NCI-H69 (cell line): ENCODE measurements at regions not wholly inside any gene's neighbourhood (a gene's known extent, or its start where the extent isn't known, plus 50 kb on each side); places are given as distances from the start of the nearest gene placed in this dataset.

Source experiments
- DNase-seq: peaks from one replicate; lab custom pipeline; 2025; lab: John Stamatoyannopoulos, UW

DNA sequence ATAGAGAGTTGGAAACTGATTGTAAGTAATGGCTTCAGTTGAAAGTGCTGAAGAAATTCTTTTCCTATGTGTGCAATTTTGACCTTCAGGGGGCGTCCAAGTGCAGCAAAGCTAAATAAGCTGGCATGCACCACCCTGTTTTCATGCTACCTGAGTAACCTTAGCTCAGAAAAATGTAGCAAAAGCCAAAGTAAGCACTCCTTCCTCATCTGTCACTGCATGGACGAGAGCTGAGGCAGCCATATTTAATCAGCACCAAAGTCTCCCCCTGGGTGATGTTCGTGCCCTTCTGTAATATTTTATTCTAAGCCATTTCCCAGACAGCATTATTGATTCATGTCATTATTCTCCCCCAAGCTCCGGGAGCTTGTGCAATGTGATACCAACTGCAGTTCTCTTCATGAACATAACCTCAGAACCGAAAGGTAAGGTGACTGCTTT is 123.1 kb downstream of the RPS12 start:
- DNase-seq, result peak; percentile 70

DNA sequence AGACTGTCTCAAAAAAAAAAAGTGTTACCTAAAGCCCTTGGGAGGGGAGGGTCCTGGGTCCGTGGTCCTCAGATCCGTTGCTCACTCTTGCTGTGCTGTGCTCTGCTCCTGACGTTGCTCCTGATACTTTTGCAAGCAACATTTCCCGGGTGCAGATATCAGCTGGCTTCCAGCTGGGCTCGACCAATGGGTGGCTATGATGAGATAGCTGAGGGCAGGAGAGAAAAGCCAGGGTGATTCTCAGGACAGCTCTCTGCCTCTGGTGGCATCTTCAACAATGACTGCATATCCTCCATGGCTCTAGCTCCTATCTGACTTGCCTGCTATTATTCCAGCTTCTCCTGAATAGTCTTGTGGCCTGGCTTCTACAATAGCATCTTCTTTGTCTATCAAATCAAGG is 134.5 kb downstream of the RPS12 start:
- DNase-seq, result no peak

DNA sequence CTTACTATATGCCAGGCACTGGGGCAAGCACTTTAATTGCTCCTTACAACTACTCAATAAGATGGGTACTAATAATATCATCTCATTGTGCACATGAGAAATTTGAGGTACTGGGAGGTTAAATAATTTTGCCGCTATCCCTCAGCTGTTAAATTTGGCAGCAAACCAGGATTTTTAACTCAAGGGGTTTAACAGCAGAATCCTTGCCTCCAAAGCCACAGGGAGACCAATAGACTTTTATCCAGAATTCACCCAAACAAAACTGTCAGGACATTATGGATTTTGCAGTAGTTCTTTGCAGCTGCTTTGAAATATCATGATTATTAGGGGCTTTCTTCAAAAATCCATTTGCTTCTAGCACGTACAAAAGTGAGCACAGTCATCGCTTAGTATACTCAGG is 136.2 kb downstream of the RPS12 start:
- DNase-seq, result no peak

DNA sequence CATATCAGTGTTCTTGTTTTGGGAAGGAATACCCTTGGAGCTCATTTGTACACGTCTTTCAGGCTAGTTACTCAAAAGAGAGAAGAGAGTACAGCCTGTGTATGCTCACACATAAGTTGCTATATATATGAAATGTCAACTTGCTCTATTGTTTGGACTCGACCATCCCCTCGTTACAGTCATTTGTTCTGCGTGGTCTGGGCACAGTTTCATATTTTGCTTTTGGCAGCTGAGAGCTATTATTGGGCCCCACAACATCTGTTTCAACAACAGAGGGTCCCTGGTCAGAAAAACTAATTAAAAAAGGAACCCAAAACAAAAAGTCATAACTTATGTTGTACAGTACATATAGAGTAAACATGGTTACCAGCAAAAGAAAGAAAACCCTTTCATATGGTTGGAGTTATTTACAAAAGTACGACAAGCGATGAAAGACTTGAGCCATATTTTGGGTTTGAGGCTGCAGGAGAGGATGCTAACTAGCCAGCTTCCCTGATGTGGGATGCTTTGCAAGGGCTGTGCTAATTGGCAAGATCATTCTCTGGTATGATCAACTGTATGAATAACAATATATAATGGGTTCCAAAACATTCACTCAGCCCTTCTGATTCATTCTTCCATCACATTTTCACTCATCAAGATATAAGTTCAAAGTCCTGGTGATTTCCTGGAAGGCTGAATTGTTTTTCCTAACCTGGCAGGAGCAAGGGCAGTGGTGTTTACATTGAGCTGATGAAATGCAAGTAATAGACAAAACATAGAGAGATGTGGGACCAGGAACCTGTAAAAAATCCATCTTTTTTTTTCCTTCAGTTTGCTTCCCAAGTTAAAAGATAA is 137.9 kb downstream of the RPS12 start:
- no peak for DNase-seq

DNA sequence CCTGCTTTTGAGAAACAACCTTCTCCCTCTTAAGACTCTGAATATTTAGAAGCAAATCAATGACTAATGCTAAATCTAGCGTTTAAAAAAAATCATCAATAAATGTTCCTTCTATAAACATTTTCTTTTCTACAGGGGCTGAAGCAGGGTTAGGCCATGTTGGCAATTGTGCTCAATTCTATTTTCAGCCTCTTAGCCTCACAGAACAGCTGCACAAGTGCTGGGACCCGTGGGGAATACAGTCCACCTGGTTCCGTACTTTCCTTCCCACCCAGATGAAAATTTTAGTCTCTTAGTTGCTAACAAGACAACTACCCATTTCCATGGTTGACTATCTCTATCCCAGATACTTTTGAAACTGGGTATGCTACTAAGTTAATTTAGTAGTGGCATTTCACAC is 138.6 kb downstream of the RPS12 start:
- DNase-seq, result no peak

DNA sequence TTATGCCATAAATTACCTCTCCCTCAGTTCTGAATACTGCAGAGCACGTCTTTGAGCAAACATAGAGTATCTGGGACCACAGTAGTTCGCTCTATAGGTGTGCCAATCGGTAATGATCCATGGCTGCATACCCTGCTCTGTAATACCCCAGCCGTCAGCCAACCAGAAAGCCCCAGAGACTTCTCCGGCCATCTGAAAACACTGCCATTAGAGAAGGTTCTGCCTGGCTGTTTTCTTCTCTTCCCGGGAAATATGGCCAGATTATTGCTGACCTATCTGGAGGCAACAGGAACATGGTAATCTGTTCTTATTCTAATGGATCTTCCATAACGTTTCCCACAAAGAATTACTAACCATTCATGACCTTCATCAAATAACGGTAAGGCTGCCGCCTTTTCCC is 139.9 kb downstream of the RPS12 start:
- no peak for DNase-seq

DNA sequence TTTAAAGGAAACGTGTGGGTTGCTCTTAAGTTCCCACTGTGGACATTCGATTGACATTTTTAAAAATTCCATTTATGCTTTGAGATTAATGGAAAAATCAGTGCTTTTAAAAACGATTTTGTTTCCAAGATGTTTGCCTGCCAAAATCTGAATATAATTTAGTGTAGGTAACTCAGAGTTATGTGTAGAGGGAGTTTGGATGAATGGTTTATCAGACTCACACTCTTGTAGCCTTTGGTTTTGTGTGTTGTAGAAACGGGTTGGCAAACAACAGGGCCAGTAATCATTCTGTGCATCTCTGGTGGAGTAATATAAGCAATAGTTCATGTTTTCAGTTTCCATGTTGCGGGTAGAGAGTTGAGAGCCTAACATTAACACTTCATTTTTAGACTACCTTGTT is 140.6 kb downstream of the RPS12 start:
- DNase-seq, result no peak

DNA sequence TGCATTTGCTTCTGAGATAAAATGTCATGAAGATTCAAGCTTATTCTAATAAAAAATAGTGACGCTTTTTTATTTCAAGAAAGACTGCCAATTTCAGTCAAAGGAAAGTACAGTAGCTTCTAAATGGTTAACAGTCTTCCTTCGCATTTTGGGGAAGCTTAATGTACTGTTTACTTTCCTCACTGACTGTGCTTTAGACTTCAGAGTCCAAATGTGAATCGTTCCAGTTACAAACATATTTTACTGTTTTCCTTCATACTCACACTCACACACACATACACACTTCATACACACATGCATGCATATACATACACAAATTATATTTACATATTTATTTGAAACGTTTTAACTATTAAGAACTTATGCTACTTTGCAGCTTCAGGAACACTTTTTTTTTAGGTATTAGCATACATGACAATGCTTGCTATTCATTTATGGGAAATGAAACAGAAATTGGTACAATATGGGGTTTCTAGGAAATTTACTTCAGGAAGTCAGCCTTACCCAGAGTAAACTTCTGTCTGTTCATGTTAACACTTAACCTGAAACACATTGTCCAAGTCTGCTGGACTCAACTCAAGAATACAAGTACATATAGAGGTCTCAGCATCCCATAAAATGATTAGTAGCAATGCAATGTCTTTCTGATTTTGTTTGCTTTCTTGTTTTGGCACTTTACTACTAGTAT is 145.4 kb downstream of the RPS12 start:
- no peak for DNase-seq

DNA sequence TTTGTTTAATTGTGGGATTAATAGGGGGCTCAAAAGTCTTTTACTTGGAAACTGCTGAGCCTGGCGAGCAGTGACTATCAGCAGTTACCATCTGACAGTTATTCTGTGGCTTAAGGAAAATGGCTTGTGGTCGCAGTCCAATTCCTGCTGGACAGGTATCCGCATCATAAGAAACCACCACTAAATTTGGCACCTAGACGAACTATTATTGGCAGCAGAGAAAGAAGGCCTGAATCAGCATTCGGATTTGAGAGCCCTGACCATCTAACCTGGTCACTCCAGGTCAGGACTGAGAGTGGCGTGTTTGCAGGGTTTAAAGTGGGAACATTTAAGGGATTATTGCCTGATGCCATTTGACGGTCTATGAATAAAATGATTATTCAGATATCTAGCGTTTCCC is 146.4 kb downstream of the RPS12 start:
- no peak for DNase-seq

DNA sequence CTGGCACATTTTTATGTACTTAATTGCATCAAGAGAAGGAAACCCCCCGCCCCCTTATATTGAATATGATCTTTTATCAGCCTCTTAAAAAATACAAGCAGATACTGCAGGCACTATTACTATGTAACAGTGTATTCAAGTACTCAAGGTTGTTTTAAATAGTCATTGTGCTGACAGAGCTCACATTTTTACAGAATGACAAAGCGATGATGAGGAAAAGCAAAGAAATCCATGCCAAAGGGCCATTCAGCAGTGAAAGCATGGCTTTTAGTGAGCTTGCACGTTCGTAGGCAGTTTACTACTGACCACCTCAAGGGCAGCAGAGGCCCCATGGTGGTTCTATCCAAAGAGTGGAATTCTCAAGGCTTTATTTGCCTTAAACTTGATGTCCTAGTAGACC is 146.8 kb downstream of the RPS12 start:
- no peak for DNase-seq

DNA sequence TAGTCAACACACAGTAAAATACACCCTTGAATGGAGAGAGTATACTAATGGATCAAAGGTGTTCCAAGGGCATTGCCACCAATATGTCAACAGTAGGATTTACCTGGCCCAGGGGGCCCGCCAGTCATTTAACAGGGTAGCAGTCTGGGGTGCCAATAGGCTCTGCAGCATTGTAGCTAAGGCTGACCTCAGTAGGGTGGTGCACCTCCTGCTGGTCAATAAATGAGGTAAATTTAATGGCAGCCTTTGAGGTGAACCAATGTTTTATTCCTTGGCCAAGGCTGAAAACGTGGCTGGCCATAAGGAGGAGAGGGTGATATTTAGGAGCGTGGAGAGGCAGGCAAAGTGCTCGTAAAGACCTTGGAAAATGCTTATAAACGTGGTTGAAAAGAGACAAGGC is 147.2 kb downstream of the RPS12 start:
- peak; percentile 6 for DNase-seq

DNA sequence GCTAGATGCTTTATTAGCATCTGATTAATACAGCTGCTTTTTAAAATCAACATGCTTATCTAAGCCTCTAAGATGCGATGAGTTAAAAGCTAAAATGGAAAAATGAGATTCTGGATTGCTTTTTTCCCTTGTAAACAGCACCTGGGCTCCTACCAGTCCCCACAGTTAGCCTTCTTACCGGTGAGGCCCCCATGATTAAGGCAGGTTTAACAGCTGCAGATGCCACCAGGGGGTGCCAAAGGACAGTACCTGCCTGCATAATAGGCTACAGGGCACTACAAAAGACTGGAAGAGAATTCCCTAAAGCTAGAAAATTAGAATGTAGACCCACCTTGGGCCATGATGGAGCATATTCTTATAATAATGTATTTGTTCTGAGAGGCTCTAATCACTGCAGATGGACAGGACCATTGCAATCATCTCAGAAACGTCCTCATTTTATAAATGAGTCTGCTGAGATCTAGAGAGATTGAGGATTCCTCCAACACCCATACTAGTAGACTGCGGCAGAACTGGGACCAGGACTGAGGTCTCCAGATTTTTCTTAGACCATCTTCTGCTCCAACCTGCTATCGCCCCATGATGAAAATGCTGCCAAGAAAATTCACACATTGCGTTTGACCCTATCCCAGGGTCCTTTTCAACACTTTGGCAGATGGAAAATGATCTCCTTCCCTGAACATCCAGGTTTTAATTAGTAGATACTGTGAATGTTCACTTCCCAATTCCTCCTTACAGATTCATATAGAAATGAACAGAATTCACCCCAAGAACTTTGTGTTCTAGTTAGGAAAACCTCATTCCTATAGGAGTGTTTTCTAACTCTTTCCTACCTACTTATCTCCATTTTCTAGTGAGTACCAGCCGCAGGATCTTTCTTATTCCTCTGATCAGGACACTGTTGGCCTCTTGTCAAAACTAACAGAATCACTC is 148.8 kb downstream of the RPS12 start:
- peak; percentile 73 for DNase-seq

DNA sequence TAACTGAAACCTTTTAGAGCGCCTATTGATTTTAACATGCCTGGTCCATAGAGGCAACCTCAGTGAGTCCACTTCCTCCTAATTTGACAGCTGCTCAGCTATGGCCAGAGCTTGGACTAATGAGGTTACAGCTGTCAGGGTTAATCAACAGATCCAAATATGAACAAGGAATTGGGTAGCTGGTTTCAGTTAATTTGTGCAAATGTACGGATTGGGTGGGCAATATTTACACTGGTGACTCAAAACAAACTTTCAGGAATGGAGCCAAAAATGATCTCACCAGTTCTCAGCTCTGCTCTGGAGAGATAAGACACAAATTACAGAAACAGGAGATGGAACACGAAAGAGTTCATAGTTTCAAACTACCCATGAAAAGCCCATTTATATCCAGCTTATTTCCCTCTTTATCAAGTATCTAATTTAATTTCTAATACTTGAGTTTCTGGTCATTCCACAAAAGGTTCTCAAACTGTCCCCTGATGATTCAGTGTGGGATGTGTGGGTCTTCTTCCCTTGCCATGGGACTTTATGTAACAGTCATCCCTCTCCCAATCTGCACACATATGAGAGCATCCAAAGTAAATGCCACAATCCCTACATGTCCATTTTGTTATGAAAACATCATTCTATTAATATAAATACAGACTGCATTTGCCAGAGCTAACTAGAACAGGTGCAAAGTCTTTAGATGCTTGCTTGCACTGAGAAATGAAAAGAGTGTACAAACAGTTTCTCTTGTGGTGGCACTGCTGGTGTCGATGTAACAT is 149.9 kb downstream of the RPS12 start:
- DNase-seq, result peak; percentile 64

DNA sequence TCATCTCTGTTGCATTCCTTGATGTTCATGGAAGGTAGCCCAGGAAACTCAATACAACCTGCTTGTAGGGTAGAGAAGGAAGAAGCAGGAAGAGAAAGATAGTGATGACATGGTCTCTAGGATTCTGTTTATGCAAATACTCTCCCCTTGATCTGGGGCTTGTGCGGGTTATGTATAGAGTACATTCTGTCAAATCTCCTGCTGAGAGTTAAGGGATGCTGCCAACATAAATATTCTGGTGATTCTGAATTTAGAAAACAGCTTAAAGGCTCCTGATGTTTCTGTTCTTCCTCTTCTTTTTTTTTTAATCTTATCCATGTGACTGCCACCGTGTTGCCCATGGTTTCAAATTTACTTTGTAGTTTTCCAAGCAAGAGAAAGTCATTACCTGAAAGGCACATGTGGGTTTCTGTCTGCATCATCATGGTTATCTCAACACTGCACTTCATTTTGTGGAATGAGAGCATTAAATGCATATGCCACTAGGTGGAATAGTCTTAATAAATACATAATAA is 150.6 kb downstream of the RPS12 start:
- peak; percentile 9 for DNase-seq

DNA sequence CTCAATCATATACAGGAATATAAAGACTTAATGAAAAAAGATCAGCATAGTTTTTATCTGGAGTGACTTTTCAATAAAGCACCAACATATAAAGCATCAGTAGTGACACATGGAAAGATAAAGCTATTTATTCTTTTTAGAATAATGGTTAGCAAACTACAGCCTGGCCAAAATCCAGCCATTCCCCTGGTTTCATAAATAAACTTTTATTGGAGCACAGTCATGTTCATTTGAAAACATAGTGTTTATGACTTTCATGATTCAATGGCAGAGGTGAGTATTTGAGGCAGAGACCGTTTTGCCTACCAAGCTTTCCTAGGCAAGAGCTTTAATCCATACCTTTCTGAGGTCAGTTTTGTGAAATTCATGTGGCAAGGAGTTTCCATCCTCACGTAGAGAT is 153.5 kb downstream of the RPS12 start:
- no peak for DNase-seq

DNA sequence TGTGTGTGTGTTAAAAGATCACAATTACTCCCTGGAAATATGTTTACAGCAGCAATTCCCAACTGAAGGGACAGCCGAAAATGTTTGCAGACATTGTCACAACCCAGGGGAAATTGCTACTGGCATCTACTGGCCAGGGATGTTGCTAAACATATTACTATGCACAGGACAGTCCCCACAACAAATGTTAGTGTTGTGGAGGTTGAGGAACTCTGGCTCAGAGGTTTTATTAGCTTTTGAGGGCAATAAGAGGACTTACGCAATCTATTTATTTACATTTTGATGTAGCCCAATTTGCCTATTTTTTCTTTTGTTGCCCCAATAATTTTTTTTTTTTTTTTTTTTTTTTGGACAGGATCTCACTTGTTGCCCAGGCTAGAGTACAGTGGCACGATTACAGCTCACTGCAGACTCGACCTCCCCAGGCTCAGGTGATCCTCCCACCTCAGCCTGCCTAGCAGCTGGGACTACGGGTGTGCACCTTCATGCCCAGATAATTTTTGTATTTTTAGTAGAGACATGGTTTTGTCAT is 154.1 kb downstream of the RPS12 start:
- DNase-seq, result no peak

DNA sequence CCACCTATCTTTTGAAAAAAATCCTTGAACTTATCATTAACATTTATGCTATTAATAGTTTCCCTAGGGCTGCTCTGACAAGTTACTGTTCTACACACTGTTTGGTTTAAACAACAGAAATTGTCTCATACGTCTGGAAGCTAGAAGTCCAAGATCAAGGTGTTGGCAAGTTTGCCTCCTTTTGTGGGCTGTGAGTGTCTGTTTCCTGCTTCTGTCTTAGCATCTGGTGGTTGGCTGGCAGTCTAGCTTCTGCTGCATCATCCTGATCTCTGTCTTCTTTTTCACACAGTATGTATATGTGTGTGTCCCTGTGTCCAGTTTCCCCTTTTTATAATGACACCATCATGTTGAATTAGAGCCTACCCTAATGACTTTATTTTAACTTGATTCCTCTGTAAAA is 154.8 kb downstream of the RPS12 start:
- DNase-seq, result no peak

DNA sequence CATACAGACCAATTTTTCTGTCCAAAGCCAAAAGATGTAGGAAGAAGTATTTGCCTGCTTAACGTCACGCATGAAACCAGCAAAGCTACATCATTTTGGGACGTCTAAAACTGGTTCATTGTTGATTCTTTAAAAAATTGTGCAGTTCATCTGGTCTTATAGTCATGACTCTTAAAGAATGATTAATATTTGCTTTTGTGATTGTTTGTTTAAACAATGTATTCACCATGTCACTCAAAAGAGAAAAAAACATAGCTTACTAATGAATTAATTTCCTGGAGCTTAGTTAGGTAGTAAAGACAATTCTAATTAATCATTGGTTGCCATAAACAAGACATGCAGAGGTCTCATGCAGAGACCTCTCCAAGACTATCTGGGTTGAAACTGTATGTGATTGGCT is 157.3 kb downstream of the RPS12 start:
- no peak for DNase-seq

DNA sequence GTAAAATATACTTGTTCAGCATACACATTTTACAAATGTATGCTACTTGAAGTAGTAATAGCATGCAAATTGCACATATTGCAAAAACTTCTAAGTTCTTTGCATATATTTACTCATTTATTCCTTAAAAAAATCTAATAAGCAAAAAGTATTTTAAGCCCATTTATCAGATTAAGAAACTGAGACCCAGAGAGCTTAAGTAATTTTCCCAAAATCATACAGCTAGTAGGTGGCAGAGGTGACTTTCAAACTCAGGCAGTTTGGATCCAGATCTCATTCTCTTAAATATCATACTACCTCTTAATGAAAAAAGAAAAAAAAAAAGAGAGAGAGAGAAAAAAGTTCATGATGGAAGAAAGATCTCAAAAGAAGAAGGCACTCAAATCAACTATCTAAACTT is 157.9 kb downstream of the RPS12 start:
- DNase-seq, result no peak

DNA sequence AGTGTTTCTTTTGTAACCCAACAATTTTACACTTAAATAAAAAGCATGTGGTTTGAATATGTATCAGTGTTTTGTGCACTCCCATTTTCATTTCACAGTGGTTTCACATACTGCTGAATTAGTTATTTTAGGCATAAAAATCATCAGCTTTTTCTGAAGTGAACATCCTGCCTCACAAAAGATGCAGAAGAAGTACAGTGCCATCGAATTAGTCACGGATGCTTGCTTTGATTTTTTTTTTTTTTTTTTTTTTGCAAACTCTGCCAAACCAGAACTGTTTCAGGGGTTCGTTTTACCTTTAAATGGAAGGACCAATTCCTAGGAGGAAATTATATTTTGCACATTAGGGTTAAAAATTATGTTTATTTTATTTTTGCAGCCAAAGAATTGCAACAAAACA is 158.6 kb downstream of the RPS12 start:
- DNase-seq, result no peak

DNA sequence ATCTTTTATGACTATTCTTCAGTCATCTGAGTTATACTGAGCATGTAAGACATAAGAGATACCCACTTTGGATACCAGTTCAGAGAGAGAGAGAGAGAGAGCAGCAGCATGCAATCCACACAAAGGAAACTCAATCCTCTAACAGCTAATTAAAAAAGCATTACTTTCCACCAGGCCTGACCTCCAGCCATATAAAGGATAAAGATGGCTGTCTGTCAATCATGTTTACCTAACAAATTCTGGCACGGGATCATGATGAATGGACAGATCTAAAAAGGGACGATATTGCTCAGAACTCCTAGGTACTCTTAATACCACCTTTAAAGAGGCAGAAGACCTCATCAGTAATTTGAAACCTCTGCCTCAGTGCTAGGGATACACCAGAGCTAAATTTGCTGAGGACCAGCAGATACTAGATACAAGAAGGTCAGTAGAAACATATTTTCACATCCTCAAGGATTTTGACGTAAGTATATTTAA is 159.2 kb downstream of the RPS12 start:
- peak; percentile 9 for DNase-seq
